ENCODE measurements at regions not wholly inside any gene's neighbourhood (a gene's known extent, or its start where the extent isn't known, plus 50 kb on each side); places are given as distances from the start of the nearest gene placed in this dataset.

DNA sequence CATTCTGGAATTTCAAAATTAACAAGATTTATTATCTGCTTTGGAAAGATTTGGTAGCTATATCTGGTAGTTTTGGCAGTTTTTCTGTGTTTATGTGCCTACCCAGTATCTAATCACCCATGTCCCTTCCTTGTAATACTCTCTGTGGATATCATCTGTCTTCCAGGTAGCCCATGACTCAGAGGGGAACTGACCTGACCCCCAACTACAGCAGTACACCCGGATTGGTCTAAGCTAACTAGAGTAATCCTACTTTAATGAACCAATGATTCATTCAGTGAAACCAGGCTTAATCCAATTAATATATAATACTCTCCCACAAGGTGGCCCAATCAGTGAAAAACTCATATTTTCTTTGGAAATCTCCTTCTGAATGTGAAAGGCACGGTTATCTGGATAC is 295.3 kb upstream of the SULF2 start:
- no TSS peak for BruUV-seq (replicated peaks)
- no peaks in the 10 kb centered on the region for H3K9me3 Mint-ChIP-seq (ENCODE audit: unreplicated experiment)
- TF ChIP-seq CTCF (IDR thresholded peaks at IDR 0.05; ENCODE audit: unreplicated experiment): no peak
- DNase-seq (ENCODE audit: unreplicated experiment): no peak
- H3K4me3 Mint-ChIP-seq (ENCODE audit: unreplicated experiment): no peak overlapping the region
- ChIA-PET CTCF (no interaction called here), POLR2A (interaction anchor here (1.2 kb wide), 1 partner anchor 153 kb away, joined by 3 read pairs; no protein-coding TSS in a partner anchor)
- peaks cover 13% of the 10 kb centered on the region for H3K4me1 Mint-ChIP-seq (ENCODE audit: insufficient read depth, unreplicated experiment)
- no peak overlapping the region for H3K27ac Mint-ChIP-seq (ENCODE audit: low read depth, unreplicated experiment)
- H3K36me3 Mint-ChIP-seq (ENCODE audit: insufficient read depth, unreplicated experiment): no peaks in the 10 kb centered on the region
- H3K27me3 Mint-ChIP-seq (ENCODE audit: insufficient read depth, unreplicated experiment): no peaks in the 10 kb centered on the region
- intact Hi-C loops (cut with micrococcal nuclease): no loop called here

- H3K4me3 Mint-ChIP-seq (ENCODE audit: unreplicated experiment): no peak overlapping the region
- no peaks in the 10 kb centered on the region for H3K9me3 Mint-ChIP-seq (ENCODE audit: unreplicated experiment)
- ChIA-PET POLR2A (no interaction called here), CTCF (no interaction called here)
- no peak overlapping the region for H3K27ac Mint-ChIP-seq (ENCODE audit: low read depth, unreplicated experiment)
- H3K27me3 Mint-ChIP-seq (ENCODE audit: insufficient read depth, unreplicated experiment): no peaks in the 10 kb centered on the region
- intact Hi-C loops (cut with micrococcal nuclease): no loop called here
- TF ChIP-seq CTCF (IDR thresholded peaks at IDR 0.05; ENCODE audit: unreplicated experiment): no peak
- peaks cover 17% of the 10 kb centered on the region for H3K4me1 Mint-ChIP-seq (ENCODE audit: insufficient read depth, unreplicated experiment)
- no peaks in the 10 kb centered on the region for H3K36me3 Mint-ChIP-seq (ENCODE audit: insufficient read depth, unreplicated experiment)
- no TSS peak for BruUV-seq (replicated peaks)
- DNase-seq (ENCODE audit: unreplicated experiment): no peak
Measured at GRCh38 chr20:48079028-48079427, 293.7 kb upstream of the SULF2 start.

DNA sequence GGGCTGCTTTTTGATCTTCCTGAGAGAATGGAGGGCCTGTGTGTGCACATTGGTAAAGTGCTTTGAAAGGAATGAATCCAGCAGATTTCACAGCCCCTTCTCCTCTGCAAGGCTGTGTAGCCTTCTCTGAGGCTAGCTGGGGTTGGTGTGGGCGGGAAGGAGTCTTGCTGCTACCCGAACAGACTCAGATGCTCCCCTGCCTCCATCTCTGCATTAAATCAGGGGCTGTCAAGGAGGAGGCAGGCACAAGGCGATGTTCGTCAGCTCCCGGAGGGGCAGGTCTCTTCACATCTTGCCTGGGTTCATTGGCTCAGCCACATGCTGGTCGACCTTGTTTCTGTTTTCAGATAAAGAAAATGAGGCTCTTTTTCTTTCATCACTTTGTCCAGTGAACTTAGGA is 291.5 kb upstream of the SULF2 start:
- no peak overlapping the region for H3K27ac Mint-ChIP-seq (ENCODE audit: low read depth, unreplicated experiment)
- no peaks in the 10 kb centered on the region for H3K36me3 Mint-ChIP-seq (ENCODE audit: insufficient read depth, unreplicated experiment)
- no peak for DNase-seq (ENCODE audit: unreplicated experiment)
- ChIA-PET POLR2A (interaction anchor here (0.6 to 2.2 kb wide), 7 partner anchors 11 to 427 kb away, joined by 3 to 15 read pairs (median 4); no protein-coding TSS in a partner anchor), CTCF (interaction anchor here (0.7 to 1.6 kb wide), 3 partner anchors 110 to 544 kb away, joined by 3 to 4 read pairs (median 3); no protein-coding TSS in a partner anchor)
- peaks cover 17% of the 10 kb centered on the region for H3K4me1 Mint-ChIP-seq (ENCODE audit: insufficient read depth, unreplicated experiment)
- TF ChIP-seq CTCF (IDR thresholded peaks at IDR 0.05; ENCODE audit: unreplicated experiment): no peak
- no TSS peak for BruUV-seq (replicated peaks)
- H3K9me3 Mint-ChIP-seq (ENCODE audit: unreplicated experiment): no peaks in the 10 kb centered on the region
- H3K27me3 Mint-ChIP-seq (ENCODE audit: insufficient read depth, unreplicated experiment): no peaks in the 10 kb centered on the region
- intact Hi-C loops (cut with micrococcal nuclease): no loop called here
- H3K4me3 Mint-ChIP-seq (ENCODE audit: unreplicated experiment): no peak overlapping the region

GRCh38 chr20:48076247-48076646 is 291.0 kb upstream of the SULF2 start:
- Mint-ChIP-seq H3K4me3 (ENCODE audit: unreplicated experiment) (no peak overlapping the region), H3K9me3 (ENCODE audit: unreplicated experiment) (no peaks in the 10 kb centered on the region)
- no TSS peak for BruUV-seq (replicated peaks)

More at GRCh38 chr20:48076247-48076646, 291.0 kb upstream of the SULF2 start:
- H3K27me3 Mint-ChIP-seq (ENCODE audit: insufficient read depth, unreplicated experiment): no peaks in the 10 kb centered on the region
- POLR2A ChIA-PET: interaction anchor here (0.6 to 2.2 kb wide), 11 partner anchors 9 to 283 kb away, joined by 3 to 15 read pairs (median 5); no protein-coding TSS in a partner anchor
- intact Hi-C loops (cut with micrococcal nuclease): no loop called here
- CTCF ChIA-PET: interaction anchor here (0.7 to 1.3 kb wide), 2 partner anchors 220 to 544 kb away, joined by 3 to 4 read pairs; no protein-coding TSS in a partner anchor
- no peak overlapping the region for H3K27ac Mint-ChIP-seq (ENCODE audit: low read depth, unreplicated experiment)
- no peak for DNase-seq (ENCODE audit: unreplicated experiment)
- no peak for TF ChIP-seq CTCF (IDR thresholded peaks at IDR 0.05; ENCODE audit: unreplicated experiment)
- no peaks in the 10 kb centered on the region for H3K36me3 Mint-ChIP-seq (ENCODE audit: insufficient read depth, unreplicated experiment)
- peaks cover 20% of the 10 kb centered on the region for H3K4me1 Mint-ChIP-seq (ENCODE audit: insufficient read depth, unreplicated experiment)

All from MCF 10A (cell line).